ENCODE measurements at regions not wholly inside any gene's neighbourhood (a gene's known extent, or its start where the extent isn't known, plus 50 kb on each side); places are given as distances from the start of the nearest gene placed in this dataset.

- Mint-ChIP-seq H3K9me3 (no peaks in the 10 kb centered on the region), H3K4me1 (peaks cover 33% of the 10 kb centered on the region), H3K27ac (peak overlapping the region in 1 of 3 experiments; percentile 36), H3K36me3 (ENCODE audit: low read depth) (no peaks in the 10 kb centered on the region), H3K27me3 (ENCODE audit: low read depth) (peaks cover 19% of the 10 kb centered on the region), H3K4me3 (no peak overlapping the region)
- no peak for TF ChIP-seq CTCF (IDR thresholded peaks at IDR 0.05; ENCODE audit: unreplicated experiment in 3 of 3)
Observed at GRCh38 chr1:29392036-29392435, 155.7 kb downstream of the PTPRU start.

GRCh38 chr1:29391362-29391880, 155.1 kb downstream of the PTPRU start:
- H3K9me3 Mint-ChIP-seq = no peaks in the 10 kb centered on the region
- H3K27ac Mint-ChIP-seq = peak overlapping the region in 1 of 3 experiments; percentile 36
- H3K27me3 Mint-ChIP-seq (ENCODE audit: low read depth) = peaks cover 17% of the 10 kb centered on the region
- no peak overlapping the region for H3K4me3 Mint-ChIP-seq
- no peak for TF ChIP-seq CTCF (IDR thresholded peaks at IDR 0.05; ENCODE audit: unreplicated experiment in 3 of 3)
- H3K4me1 Mint-ChIP-seq = peaks cover 30% of the 10 kb centered on the region
- no peaks in the 10 kb centered on the region for H3K36me3 Mint-ChIP-seq (ENCODE audit: low read depth)

GRCh38 chr1:29390491-29391361, 154.4 kb downstream of the PTPRU start:
- peaks cover 26% of the 10 kb centered on the region for H3K4me1 Mint-ChIP-seq

GRCh38 chr1:29390075-29390474, 153.8 kb downstream of the PTPRU start:
- Mint-ChIP-seq H3K36me3 (ENCODE audit: low read depth) (no peaks in the 10 kb centered on the region), H3K4me3 (no peak overlapping the region), H3K9me3 (no peaks in the 10 kb centered on the region), H3K4me1 (peaks cover 20% of the 10 kb centered on the region), H3K27me3 (ENCODE audit: low read depth) (peaks cover 16% of the 10 kb centered on the region), H3K27ac (no peak overlapping the region)
- no peak for TF ChIP-seq CTCF (IDR thresholded peaks at IDR 0.05; ENCODE audit: unreplicated experiment in 3 of 3)

More at GRCh38 chr1:29390491-29391361, 154.4 kb downstream of the PTPRU start:
- Mint-ChIP-seq H3K27me3 (ENCODE audit: low read depth) (peaks cover 16% of the 10 kb centered on the region), H3K36me3 (ENCODE audit: low read depth) (no peaks in the 10 kb centered on the region), H3K4me3 (no peak overlapping the region), H3K27ac (peak overlapping the region in 1 of 3 experiments; percentile 11), H3K9me3 (no peaks in the 10 kb centered on the region)
- TF ChIP-seq CTCF (IDR thresholded peaks at IDR 0.05; ENCODE audit: unreplicated experiment in 3 of 3) = no peak

GRCh38 chr1:29389533-29390041, 153.3 kb downstream of the PTPRU start:
- Mint-ChIP-seq H3K27ac (no peak overlapping the region), H3K27me3 (ENCODE audit: low read depth) (peaks cover 16% of the 10 kb centered on the region), H3K36me3 (ENCODE audit: low read depth) (no peaks in the 10 kb centered on the region), H3K4me3 (no peak overlapping the region), H3K9me3 (no peaks in the 10 kb centered on the region), H3K4me1 (peaks cover 17% of the 10 kb centered on the region)
- no peak for TF ChIP-seq CTCF (IDR thresholded peaks at IDR 0.05; ENCODE audit: unreplicated experiment in 3 of 3)
